Activated CD4-positive, alpha-beta T cell treated with anti-CD3 and anti-CD28 coated beads for 36 hours (primary cell): ENCODE measurements at regions not wholly inside any gene's neighbourhood (a gene's known extent, or its start where the extent isn't known, plus 50 kb on each side); places are given as distances from the start of the nearest gene placed in this dataset.

ENCODE experiments used
- ATAC-seq: fragments of 200-7000 bp; cut with Tn5 transposase; one replicate; pipeline ENCODE4 v1.10.0; 2021; ENCODE audit warnings: mild to moderate bottlenecking, moderate library complexity
- CTCF ChIA-PET: fragments of 350-600 bp; sonication (Branson Sonifier 250); formaldehyde crosslinking; loops from one replicate; lab custom pipeline; 2021; ENCODE audit warnings: antibody characterized with exemption; lab: Charles Lee
- POLR2A ChIA-PET: fragments of 350-600 bp; sonication (Branson Sonifier 250); formaldehyde crosslinking; loops from one replicate; lab custom pipeline; 2021; ENCODE audit warnings: antibody characterized with exemption, inconsistent platforms; lab: Charles Lee
- DNase-seq: peaks from one replicate; pipeline ENCODE4 v3.0.0-alpha.2; 2020
- H3K27ac Mint-ChIP-seq: one replicate; pipeline ENCODE4 v1.8.0; 2021; ENCODE audit warnings: mixed read lengths
- H3K27me3 Mint-ChIP-seq: one replicate; pipeline ENCODE4 v1.8.0; 2021; ENCODE audit warnings: mixed read lengths
- H3K36me3 Mint-ChIP-seq: one replicate; pipeline ENCODE4 v1.8.0; 2021; ENCODE audit warnings: low read depth, mixed read lengths
- H3K4me1 Mint-ChIP-seq: one replicate; pipeline ENCODE4 v1.8.0; 2021; ENCODE audit warnings: mixed read lengths
- H3K4me3 Mint-ChIP-seq: one replicate; pipeline ENCODE4 v1.8.0; 2021; ENCODE audit warnings: mild to moderate bottlenecking, moderate library complexity, mixed read lengths
- H3K9me3 Mint-ChIP-seq: one replicate; pipeline ENCODE4 v1.8.0; 2021; ENCODE audit warnings: low read depth, mixed read lengths
- intact Hi-C, 2 experiments: fragments of 100-400 bp; cut with DNase I in 1 of 2; cut with micrococcal nuclease in 1 of 2; formaldehyde crosslinking; loops; one replicate each; pipeline versions ENCODE4 v1.14.2 to v1.15.1; 2022 to 2024; cut with DNase I, micrococcal nuclease

DNA sequence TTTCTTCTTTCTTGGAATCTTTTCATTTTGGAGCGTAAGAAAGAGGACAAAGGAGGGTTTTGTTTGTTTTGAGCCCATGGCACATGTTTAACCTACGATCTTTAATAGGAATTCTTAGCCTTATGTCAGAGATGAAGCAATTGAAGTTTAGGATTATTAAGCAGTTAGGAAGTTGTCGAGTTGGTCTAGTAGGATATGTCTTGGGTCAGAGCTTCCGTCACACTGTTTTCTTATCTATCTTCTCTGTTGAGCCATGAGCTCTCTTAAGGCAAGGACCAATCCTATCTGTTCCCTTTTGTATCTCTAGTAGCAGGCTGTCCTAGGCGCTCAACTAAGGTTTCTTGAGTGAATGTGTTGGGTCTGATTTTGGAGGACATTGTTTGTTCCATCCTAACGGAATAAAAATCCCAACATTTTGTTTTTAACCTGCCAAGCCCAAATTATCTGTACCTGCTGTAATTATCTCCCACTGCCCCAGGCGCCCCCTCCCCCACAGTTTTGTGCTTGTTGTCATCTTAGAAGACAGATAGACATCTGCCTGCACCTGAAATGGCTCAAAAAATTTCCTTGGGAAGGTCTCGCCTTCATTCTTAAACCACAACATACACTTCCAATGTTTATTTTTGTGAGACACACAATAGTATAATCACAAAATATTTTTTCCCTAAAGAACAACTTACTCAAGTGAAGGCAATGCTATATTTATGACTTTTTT, 95.3 kb upstream of the GADD45A start:
- H3K9me3 Mint-ChIP-seq, result no peaks in the 10 kb centered on the region
- H3K4me3 Mint-ChIP-seq, result no peak overlapping the region
- H3K4me1 Mint-ChIP-seq, result no peaks in the 10 kb centered on the region
- no peaks in the 10 kb centered on the region for H3K36me3 Mint-ChIP-seq
- POLR2A ChIA-PET, result no interaction called here
- CTCF ChIA-PET, result interaction anchor here (0.5 to 1.5 kb wide), 2 partner anchors 169 to 200 kb away, joined by 3 read pairs; no protein-coding TSS in a partner anchor
- H3K27me3 Mint-ChIP-seq, result peaks cover 2% of the 10 kb centered on the region
- no peak overlapping the region for H3K27ac Mint-ChIP-seq
- DNase-seq (no peak), ATAC-seq (no peak)
- intact Hi-C loops, result no loop called here

DNA sequence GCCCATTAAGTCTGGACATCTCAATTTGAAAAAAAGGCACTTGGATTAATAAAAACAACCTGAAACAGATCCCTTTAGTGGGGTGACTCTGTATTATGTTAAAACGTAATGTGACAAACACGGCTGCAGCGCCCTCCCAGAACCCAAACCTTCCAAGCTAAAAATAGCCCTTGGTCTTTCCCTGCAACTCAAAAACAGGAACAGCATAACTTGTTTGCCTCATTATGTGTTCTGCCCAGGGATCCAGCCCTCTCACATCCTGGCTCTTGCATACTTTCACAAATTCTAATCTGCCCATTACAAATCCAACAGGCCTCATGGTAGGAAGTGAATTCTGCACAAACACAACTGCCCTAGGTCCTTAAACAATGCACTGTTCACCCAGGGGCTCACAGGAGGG, 94.7 kb upstream of the GADD45A start:
- no peak overlapping the region for H3K27ac Mint-ChIP-seq
- POLR2A ChIA-PET, result no interaction called here
- H3K9me3 Mint-ChIP-seq, result no peaks in the 10 kb centered on the region
- no peaks in the 10 kb centered on the region for H3K36me3 Mint-ChIP-seq
- DNase-seq (no peak), ATAC-seq (no peak)
- no peaks in the 10 kb centered on the region for H3K4me1 Mint-ChIP-seq
- peaks cover 2% of the 10 kb centered on the region for H3K27me3 Mint-ChIP-seq
- H3K4me3 Mint-ChIP-seq, result no peak overlapping the region
- CTCF ChIA-PET, result no interaction called here
- intact Hi-C loops, result no loop called here

DNA sequence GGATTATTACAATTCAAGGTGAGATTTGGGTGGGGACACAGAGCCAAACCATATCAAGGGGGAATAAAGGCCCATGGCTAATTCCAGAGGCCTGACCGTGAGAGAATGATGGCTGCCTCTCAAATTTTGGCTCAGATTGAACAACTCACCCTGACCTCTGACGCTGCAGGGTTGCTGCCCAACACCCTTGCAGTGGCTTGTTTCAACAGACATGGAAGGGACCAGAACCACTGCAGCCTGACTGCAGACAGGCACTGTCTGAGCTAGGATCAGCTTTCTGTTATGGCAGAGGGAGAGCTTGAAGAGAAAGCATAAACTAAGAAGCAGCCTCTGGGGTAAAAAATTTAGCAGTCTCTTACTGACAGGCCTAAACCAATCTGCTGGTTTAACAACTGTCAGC, 90.2 kb upstream of the GADD45A start:
- H3K4me1 Mint-ChIP-seq, result no peaks in the 10 kb centered on the region
- DNase-seq, result no peak
- no peak overlapping the region for H3K4me3 Mint-ChIP-seq
- peaks cover 2% of the 10 kb centered on the region for H3K27me3 Mint-ChIP-seq
- ChIA-PET CTCF (interaction anchor here (0.7 kb wide), 1 partner anchor 23 kb away, joined by 3 read pairs; no protein-coding TSS in a partner anchor), POLR2A (no interaction called here)
- H3K9me3 Mint-ChIP-seq, result no peaks in the 10 kb centered on the region
- H3K27ac Mint-ChIP-seq, result no peak overlapping the region
- no peaks in the 10 kb centered on the region for H3K36me3 Mint-ChIP-seq
- intact Hi-C loops, result no loop called here
- ATAC-seq, result no peak

DNA sequence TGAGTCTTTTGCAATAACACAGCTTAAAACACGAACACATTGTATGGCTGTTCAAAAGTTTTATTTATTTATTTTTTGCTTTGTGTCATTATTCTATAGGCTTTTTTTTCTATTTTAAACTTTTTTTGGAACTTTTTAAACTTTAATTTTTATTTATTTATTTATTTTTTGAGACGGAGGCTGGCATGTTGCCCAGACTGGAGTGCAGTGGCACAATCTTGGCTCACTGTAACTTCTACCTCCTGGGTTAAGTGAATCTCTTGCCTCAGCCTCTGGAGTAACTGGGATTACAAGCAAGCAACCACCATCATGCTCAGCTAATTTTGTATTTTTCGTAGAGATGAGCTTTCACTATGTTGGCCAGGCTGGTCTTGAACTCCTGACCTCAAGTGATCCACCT, 88.3 kb upstream of the GADD45A start:
- Mint-ChIP-seq H3K27me3 (no peaks in the 10 kb centered on the region), H3K36me3 (no peaks in the 10 kb centered on the region), H3K27ac (no peak overlapping the region), H3K4me3 (no peak overlapping the region), H3K4me1 (no peaks in the 10 kb centered on the region), H3K9me3 (no peaks in the 10 kb centered on the region)
- POLR2A ChIA-PET, result no interaction called here
- DNase-seq (no peak), ATAC-seq (no peak)
- CTCF ChIA-PET, result interaction anchor here (0.9 to 1.3 kb wide), 2 partner anchors 170 to 385 kb away, joined by 3 to 4 read pairs; no protein-coding TSS in a partner anchor
- intact Hi-C loops, result no loop called here

DNA sequence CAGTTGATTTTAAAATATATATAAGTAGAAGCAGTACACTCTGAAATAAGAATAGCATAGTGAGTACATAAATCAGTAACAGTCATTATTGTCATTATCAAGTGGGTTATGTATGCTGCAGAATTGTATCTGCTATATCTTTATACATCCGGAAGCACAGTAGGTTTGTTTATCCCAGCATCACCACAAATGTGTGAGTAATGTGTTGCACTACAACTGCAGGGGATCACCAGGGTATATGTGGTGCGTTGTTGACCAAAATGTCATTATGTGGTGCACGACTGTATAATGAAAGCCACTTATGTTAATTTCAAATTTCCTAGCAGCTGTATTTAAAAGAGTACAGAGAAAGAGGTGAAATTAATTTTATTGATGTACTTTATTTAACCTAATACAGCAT, 87.7 kb upstream of the GADD45A start:
- no peaks in the 10 kb centered on the region for H3K9me3 Mint-ChIP-seq
- POLR2A ChIA-PET, result no interaction called here

DNA sequence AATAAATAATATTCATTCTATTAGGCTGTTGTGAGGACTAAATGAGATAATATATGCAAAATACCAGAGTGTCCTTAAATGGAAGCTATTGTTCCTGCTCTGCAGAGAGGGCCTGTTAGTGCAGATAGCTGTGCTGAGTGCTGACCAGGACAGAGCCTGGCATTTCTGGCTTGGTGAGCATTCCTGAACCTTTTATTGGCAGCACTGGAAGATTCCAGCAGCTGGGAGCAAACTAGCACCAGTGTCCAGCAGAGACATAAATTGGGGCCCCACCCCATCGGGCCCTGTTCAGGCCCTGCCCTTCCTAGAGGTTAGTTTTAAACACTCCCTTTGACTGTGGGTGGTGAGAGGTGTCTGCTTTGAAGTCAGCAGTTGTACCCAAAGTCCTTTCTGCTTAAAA, 85.9 kb upstream of the GADD45A start:
- intact Hi-C loops, result no loop called here
- H3K27ac Mint-ChIP-seq, result no peak overlapping the region
- H3K4me1 Mint-ChIP-seq, result no peaks in the 10 kb centered on the region
- ChIA-PET CTCF (interaction anchor here (0.7 kb wide), 1 partner anchor 74 kb away, joined by 3 read pairs; no protein-coding TSS in a partner anchor), POLR2A (no interaction called here)
- no peak for ATAC-seq
- peaks cover 4% of the 10 kb centered on the region for H3K27me3 Mint-ChIP-seq
- H3K9me3 Mint-ChIP-seq, result no peaks in the 10 kb centered on the region
- no peaks in the 10 kb centered on the region for H3K36me3 Mint-ChIP-seq
- DNase-seq, result no peak
- no peak overlapping the region for H3K4me3 Mint-ChIP-seq

More for the DNA sequence above, 87.7 kb upstream of the GADD45A start:
- Mint-ChIP-seq H3K27ac (no peak overlapping the region), H3K4me1 (no peaks in the 10 kb centered on the region), H3K4me3 (no peak overlapping the region), H3K27me3 (peaks cover under 1% of the 10 kb centered on the region), H3K36me3 (no peaks in the 10 kb centered on the region)
- DNase-seq (no peak), ATAC-seq (no peak)
- CTCF ChIA-PET, result interaction anchor here (0.9 kb wide), 1 partner anchor 385 kb away, joined by 4 read pairs; no protein-coding TSS in a partner anchor
- intact Hi-C loops, result no loop called here

DNA sequence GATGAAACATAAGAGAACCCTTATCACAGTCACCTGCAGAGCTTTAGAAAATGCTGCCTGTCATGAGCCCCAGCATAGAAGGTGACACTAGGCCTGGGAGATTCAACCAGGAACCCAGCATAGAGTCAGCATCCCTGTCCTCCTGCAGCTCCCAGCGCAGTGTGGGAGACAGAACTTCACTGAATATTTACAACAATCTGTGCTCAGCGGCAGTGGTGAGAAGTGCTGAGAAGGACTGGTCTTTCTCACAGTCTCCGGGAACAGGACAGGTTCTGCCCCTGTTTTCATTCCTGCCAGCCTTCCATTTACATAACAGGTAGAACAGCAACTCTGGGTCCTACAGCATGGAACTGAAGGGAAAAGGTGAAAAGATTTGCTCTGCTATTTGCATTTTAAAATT, 83.5 kb upstream of the GADD45A start:
- Mint-ChIP-seq H3K4me1 (no peaks in the 10 kb centered on the region), H3K9me3 (no peaks in the 10 kb centered on the region), H3K27ac (no peak overlapping the region), H3K36me3 (no peaks in the 10 kb centered on the region), H3K27me3 (peaks cover 4% of the 10 kb centered on the region), H3K4me3 (no peak overlapping the region)
- no peak for DNase-seq
- intact Hi-C loops, result no loop called here
- POLR2A ChIA-PET, result no interaction called here
- CTCF ChIA-PET, result no interaction called here
- ATAC-seq, result no peak

DNA sequence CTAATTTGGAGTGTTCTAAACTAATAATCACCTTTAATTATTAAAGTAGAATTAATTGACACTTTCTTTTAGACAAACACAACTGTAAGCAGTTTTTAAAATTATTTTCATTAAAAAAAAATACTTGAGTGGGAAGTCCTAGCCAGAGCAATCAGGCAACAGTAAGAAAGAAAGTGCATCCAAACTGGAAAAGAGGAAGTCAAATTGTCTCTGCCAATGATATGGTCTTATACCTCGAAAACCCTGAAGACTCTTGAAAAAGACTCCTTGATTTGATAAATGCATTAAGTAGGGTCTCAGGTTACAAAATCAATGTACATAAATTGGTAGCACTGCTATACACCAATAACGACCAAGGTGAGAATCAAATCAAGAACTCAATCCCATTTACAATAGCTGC, 83.0 kb upstream of the GADD45A start:
- no peak overlapping the region for H3K27ac Mint-ChIP-seq
- no peaks in the 10 kb centered on the region for H3K36me3 Mint-ChIP-seq
- POLR2A ChIA-PET, result no interaction called here
- H3K9me3 Mint-ChIP-seq, result no peaks in the 10 kb centered on the region
- no peak overlapping the region for H3K4me3 Mint-ChIP-seq
- intact Hi-C loops, result no loop called here
- H3K4me1 Mint-ChIP-seq, result no peaks in the 10 kb centered on the region
- ATAC-seq, result no peak
- peaks cover 4% of the 10 kb centered on the region for H3K27me3 Mint-ChIP-seq
- DNase-seq, result no peak
- CTCF ChIA-PET, result no interaction called here

DNA sequence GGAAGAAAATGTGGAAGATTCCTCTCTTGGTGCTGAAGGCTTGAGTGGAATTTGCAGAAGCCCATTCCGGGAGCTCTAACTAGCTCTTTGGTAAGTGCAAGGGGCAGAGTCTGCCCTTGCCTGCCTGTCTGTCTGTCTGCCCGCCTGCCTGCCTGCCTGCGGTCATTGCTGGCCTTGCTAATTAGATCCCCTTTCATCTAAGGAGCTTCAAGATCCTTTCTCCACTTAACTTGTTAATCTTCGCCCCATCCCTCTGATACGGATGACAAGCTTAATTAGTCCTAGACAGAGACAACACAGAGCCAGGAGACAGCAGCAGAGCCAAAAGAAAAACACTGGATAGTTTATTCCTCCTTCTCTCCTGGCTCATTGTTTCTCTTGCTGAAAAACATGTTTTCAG, 80.2 kb upstream of the GADD45A start:
- DNase-seq, result no peak
- intact Hi-C loops, result no loop called here
- no peak overlapping the region for H3K27ac Mint-ChIP-seq

DNA sequence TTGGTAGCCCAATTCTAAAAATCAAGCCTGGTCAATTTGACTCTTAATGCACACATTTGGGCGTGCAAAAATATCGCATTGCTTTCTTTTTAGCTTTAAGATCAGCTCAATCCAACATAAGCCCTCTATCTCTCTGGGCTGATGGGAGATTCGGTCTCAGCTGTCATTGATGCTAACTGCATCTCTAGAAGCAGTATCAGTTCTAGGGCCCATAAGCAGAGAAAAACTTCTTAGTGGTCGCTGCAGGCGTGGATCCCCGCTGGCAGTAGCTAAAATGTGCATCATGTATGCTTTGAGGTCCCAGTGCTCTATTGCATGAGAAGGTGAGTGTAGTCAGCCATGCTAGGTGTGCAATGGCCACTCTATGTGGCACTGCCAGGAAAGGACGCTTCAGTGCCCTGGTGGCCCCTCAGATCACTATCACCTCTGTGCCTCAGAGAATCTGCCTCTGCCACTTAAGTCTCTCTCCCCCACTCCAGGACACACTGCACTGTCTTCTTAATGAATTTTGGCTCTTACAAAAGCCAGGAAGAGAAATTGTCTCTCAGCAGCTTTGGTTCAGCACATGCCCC, 79.7 kb upstream of the GADD45A start:
- intact Hi-C loops, result no loop called here
- Mint-ChIP-seq H3K4me1 (peaks cover 5% of the 10 kb centered on the region), H3K4me3 (no peak overlapping the region), H3K9me3 (no peaks in the 10 kb centered on the region), H3K27ac (no peak overlapping the region), H3K27me3 (peaks cover 4% of the 10 kb centered on the region), H3K36me3 (no peaks in the 10 kb centered on the region)
- no peak for DNase-seq
- ChIA-PET POLR2A (no interaction called here), CTCF (interaction anchor here (0.6 to 0.8 kb wide), 2 partner anchors 9 to 89 kb away, joined by 4 read pairs; no protein-coding TSS in a partner anchor)
- no peak for ATAC-seq

More for the DNA sequence above, 80.2 kb upstream of the GADD45A start:
- H3K4me3 Mint-ChIP-seq, result no peak overlapping the region
- peaks cover 5% of the 10 kb centered on the region for H3K4me1 Mint-ChIP-seq
- no peaks in the 10 kb centered on the region for H3K36me3 Mint-ChIP-seq
- H3K27me3 Mint-ChIP-seq, result peaks cover 4% of the 10 kb centered on the region
- ChIA-PET POLR2A (no interaction called here), CTCF (interaction anchor here (0.6 to 0.8 kb wide), 2 partner anchors 9 to 90 kb away, joined by 4 read pairs; no protein-coding TSS in a partner anchor)
- H3K9me3 Mint-ChIP-seq, result no peaks in the 10 kb centered on the region
- ATAC-seq, result no peak

DNA sequence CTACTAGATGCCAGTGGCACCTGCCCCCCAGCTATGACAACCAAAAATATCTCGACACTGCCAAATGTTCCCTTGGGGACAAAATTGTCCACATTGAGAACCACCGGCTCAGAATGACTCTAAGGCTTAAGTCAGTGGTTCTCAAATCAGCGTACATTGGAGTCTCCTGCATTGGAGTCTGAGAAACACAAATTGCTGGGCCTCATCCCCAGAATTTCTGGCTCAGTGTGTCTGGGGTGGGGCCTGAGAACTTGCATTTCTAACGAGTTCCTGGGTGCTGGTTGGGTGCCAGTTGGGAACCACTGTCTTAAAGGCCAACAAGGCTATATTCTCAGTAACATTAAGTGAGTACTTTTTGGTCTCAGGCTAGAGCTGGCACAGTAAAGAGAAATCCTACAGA, 77.7 kb upstream of the GADD45A start:
- Mint-ChIP-seq H3K36me3 (no peaks in the 10 kb centered on the region), H3K4me3 (no peak overlapping the region), H3K27ac (no peak overlapping the region), H3K9me3 (no peaks in the 10 kb centered on the region), H3K4me1 (peaks cover 5% of the 10 kb centered on the region), H3K27me3 (peaks cover 7% of the 10 kb centered on the region)
- DNase-seq (no peak), ATAC-seq (no peak)
- ChIA-PET POLR2A (no interaction called here), CTCF (interaction anchor here (0.6 to 0.7 kb wide), 2 partner anchors 121 to 827 kb away, joined by 3 read pairs; no protein-coding TSS in a partner anchor)
- intact Hi-C loops, result no loop called here

DNA sequence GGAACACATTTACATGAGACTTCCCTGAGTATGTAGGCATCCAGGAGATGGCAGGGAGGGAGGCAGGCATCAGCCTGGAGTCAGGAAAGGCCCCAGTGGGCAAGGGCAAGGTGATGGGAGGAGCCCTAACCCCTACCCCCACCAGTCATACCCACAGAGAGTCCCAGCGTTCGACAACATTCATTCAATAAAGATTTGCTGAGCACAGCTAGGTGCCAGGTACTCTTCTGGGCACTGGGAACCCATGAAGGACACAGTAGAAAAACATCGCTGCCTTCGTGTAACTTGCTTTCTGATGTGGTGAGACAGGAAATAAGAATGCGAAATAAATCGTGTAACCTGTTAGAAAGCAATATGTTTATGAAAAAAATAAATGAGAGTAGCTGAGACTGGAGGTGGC, 77.3 kb upstream of the GADD45A start:
- Mint-ChIP-seq H3K27ac (no peak overlapping the region), H3K27me3 (peaks cover 3% of the 10 kb centered on the region), H3K4me3 (no peak overlapping the region), H3K4me1 (peaks cover 5% of the 10 kb centered on the region), H3K9me3 (no peaks in the 10 kb centered on the region), H3K36me3 (no peaks in the 10 kb centered on the region)
- no peak for ATAC-seq
- CTCF ChIA-PET, result interaction anchor here (0.7 kb wide), 2 partner anchors 75 to 828 kb away, joined by 3 read pairs; no protein-coding TSS in a partner anchor
- intact Hi-C loops, result no loop called here
- POLR2A ChIA-PET, result no interaction called here
- DNase-seq, result no peak
